Coronary artery (tissue), 2 donors: ENCODE measurements at regions not wholly inside any gene's neighbourhood (a gene's known extent, or its start where the extent isn't known, plus 50 kb on each side); places are given as distances from the start of the nearest gene placed in this dataset.

Experiments used
- DNase-seq: peaks from one replicate; pipeline ENCODE4 v3.0.0-alpha.2; 2017; ENCODE audit warnings: low spot score
- H3K27ac ChIP-seq, 2 donors: fragments of 200-600 bp; sonication (generic); one replicate each; pipeline ENCODE4 v1.5.1; 2016 to 2019
- H3K4me3 ChIP-seq: fragments of 200-600 bp; sonication (generic); 2 replicates; pipeline ENCODE4 v1.5.1; 2016; ENCODE audit warnings: mild to moderate bottlenecking, moderate library complexity
- TF ChIP-seq, protein P1 (sequence below): fragments of 200-600 bp; sonication (generic); IDR thresholded peaks from one replicate; pipeline ENCODE4 v1.5.1; 2019; ENCODE audit warnings: antibody characterized with exemption

DNA sequence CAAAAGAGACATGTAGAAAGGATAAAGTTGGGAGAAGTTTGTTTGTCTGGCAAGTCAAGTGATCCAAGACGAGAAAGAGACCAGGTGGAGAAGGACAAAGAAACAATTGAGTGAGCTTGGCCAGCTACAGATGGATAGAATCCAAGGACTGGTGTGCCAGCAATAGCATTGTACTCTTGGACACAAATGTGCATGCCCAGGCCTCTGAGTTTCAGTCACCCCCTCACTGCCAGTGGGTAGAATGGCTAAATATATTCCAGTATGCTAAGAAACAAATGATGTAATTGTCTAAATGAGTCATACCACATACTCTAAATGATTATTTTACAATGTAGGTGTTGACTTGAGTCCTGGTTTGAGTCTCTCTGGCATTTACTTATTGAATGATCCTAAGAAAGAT lies 881.3 kb downstream of the LRRTM4 start:
- TF ChIP-seq, protein P1, sequence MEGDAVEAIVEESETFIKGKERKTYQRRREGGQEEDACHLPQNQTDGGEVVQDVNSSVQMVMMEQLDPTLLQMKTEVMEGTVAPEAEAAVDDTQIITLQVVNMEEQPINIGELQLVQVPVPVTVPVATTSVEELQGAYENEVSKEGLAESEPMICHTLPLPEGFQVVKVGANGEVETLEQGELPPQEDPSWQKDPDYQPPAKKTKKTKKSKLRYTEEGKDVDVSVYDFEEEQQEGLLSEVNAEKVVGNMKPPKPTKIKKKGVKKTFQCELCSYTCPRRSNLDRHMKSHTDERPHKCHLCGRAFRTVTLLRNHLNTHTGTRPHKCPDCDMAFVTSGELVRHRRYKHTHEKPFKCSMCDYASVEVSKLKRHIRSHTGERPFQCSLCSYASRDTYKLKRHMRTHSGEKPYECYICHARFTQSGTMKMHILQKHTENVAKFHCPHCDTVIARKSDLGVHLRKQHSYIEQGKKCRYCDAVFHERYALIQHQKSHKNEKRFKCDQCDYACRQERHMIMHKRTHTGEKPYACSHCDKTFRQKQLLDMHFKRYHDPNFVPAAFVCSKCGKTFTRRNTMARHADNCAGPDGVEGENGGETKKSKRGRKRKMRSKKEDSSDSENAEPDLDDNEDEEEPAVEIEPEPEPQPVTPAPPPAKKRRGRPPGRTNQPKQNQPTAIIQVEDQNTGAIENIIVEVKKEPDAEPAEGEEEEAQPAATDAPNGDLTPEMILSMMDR = no peak
- H3K27ac ChIP-seq = no peak overlapping the region
- H3K4me3 ChIP-seq = no peak overlapping the region
- DNase-seq = no peak

GRCh38 chr2:76639171-76639680 lies 883.0 kb downstream of the LRRTM4 start:
- no peak overlapping the region for H3K27ac ChIP-seq
- H3K4me3 ChIP-seq = no peak overlapping the region
- TF ChIP-seq, protein P1 = no peak
- DNase-seq = no peak

- Histone ChIP-seq H3K27ac (no peak overlapping the region), H3K4me3 (no peak overlapping the region)
- TF ChIP-seq, protein P1 = no peak
- DNase-seq = no peak
Measured at GRCh38 chr2:76633276-76633921, 888.8 kb downstream of the LRRTM4 start.

DNA sequence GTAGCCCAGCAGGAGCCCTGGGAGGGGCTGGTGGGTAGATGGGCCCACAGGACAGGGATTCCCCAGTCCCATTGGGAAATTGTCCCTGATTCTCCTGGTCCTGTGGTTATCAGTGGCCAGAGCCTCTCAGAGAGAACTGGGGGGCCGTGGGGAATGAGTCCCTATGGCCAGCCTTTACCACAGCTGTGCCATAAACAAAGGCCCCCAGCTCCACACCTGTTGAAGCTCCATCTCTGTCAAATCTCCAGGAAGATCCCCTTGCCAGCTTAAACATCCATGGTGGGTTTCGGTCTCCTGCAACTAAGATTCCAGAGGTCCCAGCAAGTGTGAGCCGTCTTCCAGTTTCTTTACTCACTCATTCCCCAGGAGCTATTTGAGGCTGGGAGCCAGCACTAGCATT lies 897.1 kb downstream of the LRRTM4 start:
- TF ChIP-seq, protein P1 = no peak
- DNase-seq = no peak
- no peak overlapping the region for H3K27ac ChIP-seq
- no peak overlapping the region for H3K4me3 ChIP-seq

GRCh38 chr2:76613330-76613729 lies 902.6 kb upstream of the GCFC2 start:
- no peak overlapping the region for H3K4me3 ChIP-seq
- DNase-seq = no peak
- TF ChIP-seq, protein P1 = no peak
- H3K27ac ChIP-seq = no peak overlapping the region

DNA sequence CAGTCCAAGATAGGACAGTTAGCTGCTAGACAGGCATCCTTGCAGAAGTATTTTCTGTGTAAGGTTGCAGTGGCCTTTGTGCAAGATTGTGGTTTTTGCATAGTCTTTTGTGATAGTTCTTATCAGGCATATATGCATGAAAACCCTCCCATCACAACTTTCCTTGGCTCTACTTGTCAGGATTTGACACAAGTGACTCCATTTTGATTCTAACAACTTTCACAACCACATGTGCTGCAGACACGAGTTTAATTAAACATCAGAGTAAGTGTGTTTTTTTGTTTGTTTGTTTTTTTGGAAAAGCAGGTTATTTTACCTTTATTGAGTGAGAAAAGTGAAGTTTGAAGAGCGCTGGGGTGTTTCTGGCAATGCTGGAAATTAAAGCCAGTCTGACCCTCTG lies 902.0 kb upstream of the GCFC2 start:
- Histone ChIP-seq H3K4me3 (no peak overlapping the region), H3K27ac (no peak overlapping the region)
- no peak for DNase-seq
- TF ChIP-seq, protein P1 = no peak

- DNase-seq = no peak
- no peak overlapping the region for H3K4me3 ChIP-seq
- no peak overlapping the region for H3K27ac ChIP-seq
- TF ChIP-seq, protein P1 = no peak
Measured at GRCh38 chr2:76610451-76610850, 899.7 kb upstream of the GCFC2 start.
